ENCODE measurements at regions not wholly inside any gene's neighbourhood (a gene's known extent, or its start where the extent isn't known, plus 50 kb on each side); places are given as distances from the start of the nearest gene placed in this dataset.

DNA sequence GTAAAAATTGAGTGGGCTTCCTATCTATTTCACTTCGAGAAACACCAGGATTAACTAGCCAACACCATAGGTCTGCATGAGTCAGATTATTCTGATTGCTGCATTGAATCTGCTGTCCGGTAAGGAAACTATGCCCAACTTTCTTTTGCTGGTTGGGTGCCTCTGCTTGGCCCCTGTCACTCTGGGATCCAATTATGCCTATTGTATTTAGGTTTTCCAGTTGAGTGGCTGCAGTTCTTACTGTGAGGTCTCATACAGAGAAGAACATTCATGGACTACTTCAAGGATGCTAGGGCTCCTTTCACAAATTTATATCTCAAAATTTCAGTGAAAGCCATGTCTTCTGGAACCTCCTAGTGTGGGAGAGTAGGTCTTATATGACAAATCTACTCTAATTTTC lies 215.1 kb upstream of the SORCS1 start:
- TF ChIP-seq, protein P1, sequence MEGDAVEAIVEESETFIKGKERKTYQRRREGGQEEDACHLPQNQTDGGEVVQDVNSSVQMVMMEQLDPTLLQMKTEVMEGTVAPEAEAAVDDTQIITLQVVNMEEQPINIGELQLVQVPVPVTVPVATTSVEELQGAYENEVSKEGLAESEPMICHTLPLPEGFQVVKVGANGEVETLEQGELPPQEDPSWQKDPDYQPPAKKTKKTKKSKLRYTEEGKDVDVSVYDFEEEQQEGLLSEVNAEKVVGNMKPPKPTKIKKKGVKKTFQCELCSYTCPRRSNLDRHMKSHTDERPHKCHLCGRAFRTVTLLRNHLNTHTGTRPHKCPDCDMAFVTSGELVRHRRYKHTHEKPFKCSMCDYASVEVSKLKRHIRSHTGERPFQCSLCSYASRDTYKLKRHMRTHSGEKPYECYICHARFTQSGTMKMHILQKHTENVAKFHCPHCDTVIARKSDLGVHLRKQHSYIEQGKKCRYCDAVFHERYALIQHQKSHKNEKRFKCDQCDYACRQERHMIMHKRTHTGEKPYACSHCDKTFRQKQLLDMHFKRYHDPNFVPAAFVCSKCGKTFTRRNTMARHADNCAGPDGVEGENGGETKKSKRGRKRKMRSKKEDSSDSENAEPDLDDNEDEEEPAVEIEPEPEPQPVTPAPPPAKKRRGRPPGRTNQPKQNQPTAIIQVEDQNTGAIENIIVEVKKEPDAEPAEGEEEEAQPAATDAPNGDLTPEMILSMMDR (IDR thresholded peaks at IDR 0.05): no peak
- no peak for TF ChIP-seq TCF7L2 (IDR thresholded peaks at IDR 0.05; ENCODE audit: low read depth, low read length)

All from Panc1 (cell line).